ENCODE measurements at regions not wholly inside any gene's neighbourhood (a gene's known extent, or its start where the extent isn't known, plus 50 kb on each side); places are given as distances from the start of the nearest gene placed in this dataset.
"Not testable (repeated sequence)": the region's sequence is repeated elsewhere in the genome, so short reads cannot be mapped to it uniquely, and the experiment has no call there.

DNA sequence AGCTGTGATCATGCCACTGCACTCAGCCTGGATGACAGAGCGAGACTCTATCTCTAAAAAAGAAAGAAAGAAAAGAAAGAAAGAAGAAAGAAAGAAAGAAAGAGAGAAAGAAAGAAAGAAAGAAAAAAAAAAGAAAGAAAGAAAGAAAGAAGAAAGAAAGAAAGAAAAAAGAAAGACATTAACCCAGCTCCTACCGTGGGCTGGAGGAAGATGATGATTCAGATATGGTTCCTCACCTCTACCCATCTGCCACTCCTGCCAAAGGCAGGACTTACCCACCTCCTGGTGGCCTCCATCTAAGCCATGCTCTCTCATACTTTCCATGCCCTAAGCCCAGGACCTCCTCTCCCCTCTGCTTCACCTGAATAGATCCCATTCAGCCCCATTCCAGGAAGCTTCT, 93.3 kb upstream of the LHX1 start:
- in situ Hi-C loops (cut with HindIII; ENCODE audit: low pct_ligation_motif_present, low sequenced_read_pairs), result no loop called here
- no peaks in the 10 kb centered on the region for H3K36me3 ChIP-seq (replicated peaks)
- no peak overlapping the region for H3K27ac ChIP-seq
- TF ChIP-seq, protein P1, sequence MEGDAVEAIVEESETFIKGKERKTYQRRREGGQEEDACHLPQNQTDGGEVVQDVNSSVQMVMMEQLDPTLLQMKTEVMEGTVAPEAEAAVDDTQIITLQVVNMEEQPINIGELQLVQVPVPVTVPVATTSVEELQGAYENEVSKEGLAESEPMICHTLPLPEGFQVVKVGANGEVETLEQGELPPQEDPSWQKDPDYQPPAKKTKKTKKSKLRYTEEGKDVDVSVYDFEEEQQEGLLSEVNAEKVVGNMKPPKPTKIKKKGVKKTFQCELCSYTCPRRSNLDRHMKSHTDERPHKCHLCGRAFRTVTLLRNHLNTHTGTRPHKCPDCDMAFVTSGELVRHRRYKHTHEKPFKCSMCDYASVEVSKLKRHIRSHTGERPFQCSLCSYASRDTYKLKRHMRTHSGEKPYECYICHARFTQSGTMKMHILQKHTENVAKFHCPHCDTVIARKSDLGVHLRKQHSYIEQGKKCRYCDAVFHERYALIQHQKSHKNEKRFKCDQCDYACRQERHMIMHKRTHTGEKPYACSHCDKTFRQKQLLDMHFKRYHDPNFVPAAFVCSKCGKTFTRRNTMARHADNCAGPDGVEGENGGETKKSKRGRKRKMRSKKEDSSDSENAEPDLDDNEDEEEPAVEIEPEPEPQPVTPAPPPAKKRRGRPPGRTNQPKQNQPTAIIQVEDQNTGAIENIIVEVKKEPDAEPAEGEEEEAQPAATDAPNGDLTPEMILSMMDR (IDR thresholded peaks at IDR 0.05; ENCODE audit: low read depth, low read length, missing control alignments), result no peak
- H3K4me3 ChIP-seq (ENCODE audit: low read depth, low read length), result no peak overlapping the region
- no peaks in the 10 kb centered on the region for H3K27me3 ChIP-seq (replicated peaks)
- DNase-seq, result no peak

GRCh38 chr17:36844601-36845000, 92.7 kb upstream of the LHX1 start:
- DNase-seq, result no peak
- Histone ChIP-seq H3K27ac (no peak overlapping the region), H3K36me3 (replicated peaks) (no peaks in the 10 kb centered on the region), H3K4me3 (ENCODE audit: low read depth, low read length) (no peak overlapping the region), H3K27me3 (replicated peaks) (no peaks in the 10 kb centered on the region)
- in situ Hi-C loops (cut with HindIII; ENCODE audit: low pct_ligation_motif_present, low sequenced_read_pairs), result no loop called here
- TF ChIP-seq, protein P1 (IDR thresholded peaks at IDR 0.05; ENCODE audit: low read depth, low read length, missing control alignments), result no peak

GRCh38 chr17:36845916-36846315, 91.4 kb upstream of the LHX1 start:
- no peak for DNase-seq
- in situ Hi-C loops (cut with HindIII; ENCODE audit: low pct_ligation_motif_present, low sequenced_read_pairs), result no loop called here
- TF ChIP-seq, protein P1 (IDR thresholded peaks at IDR 0.05; ENCODE audit: low read depth, low read length, missing control alignments), result no peak
- H3K4me3 ChIP-seq (ENCODE audit: low read depth, low read length), result no peak overlapping the region
- no peaks in the 10 kb centered on the region for H3K27me3 ChIP-seq (replicated peaks)
- H3K27ac ChIP-seq, result no peak overlapping the region
- no peaks in the 10 kb centered on the region for H3K36me3 ChIP-seq (replicated peaks)

DNA sequence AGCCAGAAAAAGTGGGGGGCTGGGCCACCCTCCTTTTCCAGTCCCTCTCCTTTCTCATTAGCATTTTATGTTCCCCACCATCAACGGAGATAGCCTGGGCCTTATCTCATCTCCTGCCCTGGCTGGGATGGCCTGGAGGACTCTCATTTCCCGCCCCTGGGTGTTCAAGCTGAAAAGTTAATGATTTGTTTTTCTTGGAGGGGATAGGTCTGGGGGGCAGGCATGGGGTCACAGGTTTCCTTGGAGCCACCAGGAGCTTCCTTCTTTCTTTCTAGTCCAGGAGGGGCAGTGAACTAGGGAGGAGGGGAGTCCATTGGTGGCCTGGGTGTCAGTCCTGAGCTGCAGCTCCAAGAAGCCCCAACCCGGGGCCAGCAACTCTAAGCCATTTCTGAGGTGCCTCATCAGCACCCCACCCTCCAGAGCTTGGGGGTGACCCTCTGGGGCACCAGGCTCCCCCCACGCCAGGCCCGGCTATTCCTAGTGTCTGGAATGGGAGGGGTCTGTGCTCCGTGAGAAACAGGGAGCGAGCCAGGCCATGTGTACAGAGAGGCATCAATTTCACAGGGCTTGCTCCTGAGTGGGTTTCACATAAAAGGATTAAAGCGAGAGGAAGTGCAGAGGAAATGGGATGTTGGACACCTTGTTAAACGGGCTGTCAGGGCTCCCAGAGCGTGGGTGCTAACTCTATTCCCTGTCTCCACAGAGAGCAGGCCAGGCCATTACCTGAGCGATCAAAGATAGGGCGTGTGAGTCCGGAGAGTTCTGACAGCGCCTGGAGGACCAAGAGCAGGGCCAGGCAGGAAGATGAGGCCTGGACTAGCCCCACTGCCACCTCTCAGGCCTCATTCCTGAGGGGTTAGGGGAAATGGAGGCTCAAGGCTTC, 90.6 kb upstream of the LHX1 start:
- H3K36me3 ChIP-seq (replicated peaks), result no peaks in the 10 kb centered on the region
- TF ChIP-seq, protein P1 (IDR thresholded peaks at IDR 0.05; ENCODE audit: low read depth, low read length, missing control alignments), result no peak
- H3K4me3 ChIP-seq (ENCODE audit: low read depth, low read length), result no peak overlapping the region
- in situ Hi-C loops (cut with HindIII; ENCODE audit: low pct_ligation_motif_present, low sequenced_read_pairs), result no loop called here
- no peak for DNase-seq
- H3K27me3 ChIP-seq (replicated peaks), result no peaks in the 10 kb centered on the region
- H3K27ac ChIP-seq, result no peak overlapping the region

DNA sequence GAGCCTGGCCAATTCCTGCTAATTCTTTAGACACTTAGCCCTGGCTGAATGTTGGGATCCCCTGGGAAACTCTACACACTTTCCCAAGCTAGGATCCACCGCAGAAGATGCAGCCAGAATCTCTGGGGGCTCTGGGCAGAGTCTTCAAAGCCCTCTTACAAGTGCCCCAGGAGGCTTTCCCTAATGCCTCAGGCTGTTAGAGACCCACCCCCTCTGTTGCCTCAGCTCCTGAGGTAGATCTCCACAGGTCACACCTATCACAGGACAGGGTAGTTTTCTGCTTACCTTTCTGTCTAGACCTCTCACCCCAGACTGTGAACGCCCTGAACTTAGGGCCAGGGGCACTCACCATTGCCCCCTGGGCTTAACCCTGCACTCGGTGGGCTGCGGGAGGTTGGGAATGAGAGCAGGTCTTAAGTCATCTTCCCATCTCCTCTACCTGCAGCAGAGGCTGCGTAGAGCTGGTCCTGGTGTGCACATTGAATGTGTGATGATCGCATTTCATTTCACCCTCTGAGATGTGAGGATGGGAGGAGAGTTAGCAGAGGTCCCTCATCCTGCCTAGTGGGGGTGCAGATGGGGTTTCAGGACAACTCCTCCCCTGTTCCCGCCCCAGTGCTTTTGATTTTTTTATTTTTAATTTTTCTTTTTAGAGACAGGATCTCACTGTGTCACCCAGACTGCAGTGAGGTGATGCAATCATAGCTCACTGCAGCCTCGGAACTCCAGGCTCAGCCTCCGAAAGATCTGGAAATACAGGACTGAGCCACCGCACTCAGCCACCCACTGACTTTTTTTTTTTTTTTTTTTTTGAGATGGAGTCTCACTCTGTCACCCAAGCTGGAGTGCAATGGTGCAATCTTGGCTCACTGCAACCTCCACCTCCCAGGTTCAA, 89.0 kb upstream of the LHX1 start:
- H3K27me3 ChIP-seq (replicated peaks), result no peaks in the 10 kb centered on the region
- no peak for DNase-seq
- H3K4me3 ChIP-seq (ENCODE audit: low read depth, low read length), result no peak overlapping the region
- no peaks in the 10 kb centered on the region for H3K36me3 ChIP-seq (replicated peaks)
- TF ChIP-seq, protein P1 (IDR thresholded peaks at IDR 0.05; ENCODE audit: low read depth, low read length, missing control alignments), result no peak
- H3K27ac ChIP-seq, result no peak overlapping the region
- in situ Hi-C loops (cut with HindIII; ENCODE audit: low pct_ligation_motif_present, low sequenced_read_pairs), result no loop called here

GRCh38 chr17:36849020-36849419, 88.3 kb upstream of the LHX1 start:
- H3K4me3 ChIP-seq (ENCODE audit: low read depth, low read length); in situ Hi-C loops (cut with HindIII; ENCODE audit: low pct_ligation_motif_present, low sequenced_read_pairs); H3K36me3 ChIP-seq (replicated peaks); DNase-seq; H3K27me3 ChIP-seq (replicated peaks); H3K27ac ChIP-seq: not testable (repeated sequence)
